H1 (cell line): ENCODE measurements at regions not wholly inside any gene's neighbourhood (a gene's known extent, or its start where the extent isn't known, plus 50 kb on each side); places are given as distances from the start of the nearest gene placed in this dataset.

Experiments used
- JUN ChIP-seq: IDR thresholded peaks from 2 replicates; pipeline ENCODE4 v1.6.1; 2011; ENCODE audit warnings: low read depth, mild to moderate bottlenecking, improper control_type of control experiment, low read length
- TF ChIP-seq, protein P1 (sequence below): IDR thresholded peaks from 2 replicates; pipeline ENCODE4 v1.6.1; 2012; ENCODE audit warnings: inconsistent platforms

DNA sequence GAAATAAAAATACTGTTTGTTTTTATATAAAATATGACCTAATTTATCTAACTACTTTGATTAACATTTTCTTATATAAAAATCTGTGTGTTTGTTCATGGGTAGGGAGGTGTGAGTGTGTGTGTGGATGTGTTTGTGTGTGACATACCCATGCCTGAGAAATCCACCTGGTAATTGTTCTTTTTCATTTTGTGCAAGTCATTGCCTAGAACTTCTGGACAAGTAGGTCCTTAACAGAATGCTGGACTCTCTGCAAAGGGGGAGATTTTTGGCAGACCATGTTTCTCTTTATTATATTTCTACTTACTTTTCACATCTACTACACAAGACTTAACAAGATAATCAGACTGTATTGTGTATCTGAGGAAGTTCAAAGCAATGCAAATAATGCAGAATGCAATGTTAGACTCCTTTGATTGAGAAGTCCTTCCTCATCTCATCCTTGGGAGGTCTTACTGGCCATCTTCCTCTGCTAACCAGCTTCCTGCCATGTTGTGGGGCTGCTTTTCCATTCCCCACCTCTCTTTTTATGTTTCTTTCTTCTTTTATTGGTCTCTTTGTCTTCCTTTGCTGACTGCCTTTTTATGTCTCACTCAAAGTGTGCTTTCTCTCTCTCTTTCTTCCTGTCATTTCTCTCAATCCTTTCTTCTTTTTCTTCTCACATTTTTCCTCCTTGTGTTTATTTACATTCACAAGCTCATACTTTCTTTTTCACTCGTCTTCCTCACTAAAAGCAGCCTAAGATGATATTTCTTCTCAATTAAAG, 1017.0 kb upstream of the CNTN5 start (continued):
- TF ChIP-seq, protein P1, sequence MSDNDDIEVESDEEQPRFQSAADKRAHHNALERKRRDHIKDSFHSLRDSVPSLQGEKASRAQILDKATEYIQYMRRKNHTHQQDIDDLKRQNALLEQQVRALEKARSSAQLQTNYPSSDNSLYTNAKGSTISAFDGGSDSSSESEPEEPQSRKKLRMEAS = no peak
- TF ChIP-seq JUN = no peak
